ENCODE measurements at regions not wholly inside any gene's neighbourhood (a gene's known extent, or its start where the extent isn't known, plus 50 kb on each side); places are given as distances from the start of the nearest gene placed in this dataset.

DNA sequence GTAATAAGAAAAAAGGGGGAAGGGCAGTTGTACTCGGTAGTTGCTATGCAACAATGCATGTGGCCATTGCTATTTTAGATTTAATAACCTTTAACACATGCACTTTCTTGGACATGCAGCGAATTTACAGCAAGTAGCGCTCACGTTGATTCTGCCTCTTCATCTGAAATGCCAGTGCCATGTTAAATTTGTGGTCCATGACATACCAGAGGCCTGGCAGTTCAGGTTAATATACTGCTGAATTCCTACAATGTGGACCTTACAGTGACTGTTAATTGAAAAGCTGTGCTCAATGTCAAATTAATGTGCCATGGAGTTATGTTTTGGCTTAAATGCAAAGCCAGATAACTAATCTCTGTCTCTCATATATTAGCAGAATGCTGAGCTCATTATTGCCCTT lies 699.7 kb downstream of the DOK5 start:
- Mint-ChIP-seq H3K27ac (no peak overlapping the region), H3K27me3 (no peaks in the 10 kb centered on the region), H3K9me3 (peaks cover 5 to 7% (median 6%) of the 10 kb centered on the region in 3 donors), H3K4me1 (no peaks in the 10 kb centered on the region), H3K4me3 (no peak overlapping the region), H3K36me3 (no peaks in the 10 kb centered on the region)

DNA sequence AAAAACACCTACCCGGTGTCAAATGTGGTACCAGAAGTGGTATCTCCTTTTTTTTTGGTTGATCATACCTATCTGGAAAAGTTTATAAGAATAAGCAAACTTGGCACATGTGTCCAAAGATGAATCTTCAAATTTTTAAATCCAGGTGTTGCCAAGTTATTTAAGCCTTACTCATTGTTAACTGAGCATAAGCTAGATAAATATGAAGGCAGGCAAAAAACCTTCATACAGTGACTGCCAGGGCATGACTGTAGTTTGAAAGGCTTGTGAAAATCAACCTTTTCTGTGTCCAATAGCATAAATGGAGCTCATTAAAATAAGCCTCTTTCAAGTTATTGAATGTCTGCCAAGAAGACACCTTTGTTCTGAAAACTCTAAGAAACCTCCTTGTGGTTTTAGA lies 699.2 kb downstream of the DOK5 start:
- Mint-ChIP-seq H3K4me3 (no peak overlapping the region), H3K4me1 (no peaks in the 10 kb centered on the region), H3K36me3 (no peaks in the 10 kb centered on the region), H3K27me3 (no peaks in the 10 kb centered on the region), H3K9me3 (peaks cover 1 to 7% (median 6%) of the 10 kb centered on the region in 3 donors), H3K27ac (no peak overlapping the region)

DNA sequence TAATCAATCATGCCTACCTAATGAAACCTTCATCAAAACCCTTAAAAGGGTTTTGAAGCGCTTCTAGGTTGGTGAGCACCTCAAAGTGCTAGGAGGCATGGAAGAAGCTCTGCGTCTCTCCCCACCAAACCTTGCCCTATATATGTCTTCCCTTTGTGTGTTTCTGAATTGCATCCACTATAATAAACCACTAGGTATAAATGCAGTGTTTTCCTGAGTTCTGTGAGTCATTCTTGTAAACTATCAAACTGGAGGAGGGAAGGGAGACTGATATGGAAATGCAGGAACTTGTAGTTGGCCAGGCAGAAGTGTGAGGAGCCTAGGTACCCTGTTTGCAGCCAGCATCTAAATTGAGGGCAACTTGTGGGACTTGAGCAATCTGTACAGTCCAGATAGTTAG lies 698.8 kb downstream of the DOK5 start:
- H3K4me3 Mint-ChIP-seq: no peak overlapping the region
- H3K4me1 Mint-ChIP-seq: no peaks in the 10 kb centered on the region
- no peaks in the 10 kb centered on the region for H3K27me3 Mint-ChIP-seq
- H3K36me3 Mint-ChIP-seq: no peaks in the 10 kb centered on the region
- peaks cover 1 to 7% (median 6%) of the 10 kb centered on the region in 3 donors for H3K9me3 Mint-ChIP-seq
- no peak overlapping the region for H3K27ac Mint-ChIP-seq

DNA sequence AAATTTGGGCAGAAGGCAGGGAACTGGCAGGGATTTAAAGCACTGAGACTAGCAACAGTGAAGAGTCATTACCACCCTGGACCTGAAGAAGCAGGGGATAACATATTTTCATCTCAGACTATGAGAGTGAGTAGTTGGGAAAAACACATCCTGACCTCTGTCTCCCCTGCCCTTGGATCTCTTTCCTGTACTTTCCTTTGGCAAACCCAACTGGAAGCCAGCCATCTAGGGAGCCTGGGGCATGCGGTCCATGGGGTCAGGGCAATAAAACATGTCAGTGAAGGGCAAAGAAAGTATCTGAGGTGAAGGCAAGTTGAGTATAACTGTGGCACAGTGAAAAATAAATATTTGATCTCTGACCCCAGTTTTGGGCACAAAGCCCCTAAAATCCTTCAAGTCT lies 698.2 kb downstream of the DOK5 start:
- H3K9me3 Mint-ChIP-seq: peaks cover 1 to 7% (median 6%) of the 10 kb centered on the region in 3 donors
- no peak overlapping the region for H3K27ac Mint-ChIP-seq

DNA sequence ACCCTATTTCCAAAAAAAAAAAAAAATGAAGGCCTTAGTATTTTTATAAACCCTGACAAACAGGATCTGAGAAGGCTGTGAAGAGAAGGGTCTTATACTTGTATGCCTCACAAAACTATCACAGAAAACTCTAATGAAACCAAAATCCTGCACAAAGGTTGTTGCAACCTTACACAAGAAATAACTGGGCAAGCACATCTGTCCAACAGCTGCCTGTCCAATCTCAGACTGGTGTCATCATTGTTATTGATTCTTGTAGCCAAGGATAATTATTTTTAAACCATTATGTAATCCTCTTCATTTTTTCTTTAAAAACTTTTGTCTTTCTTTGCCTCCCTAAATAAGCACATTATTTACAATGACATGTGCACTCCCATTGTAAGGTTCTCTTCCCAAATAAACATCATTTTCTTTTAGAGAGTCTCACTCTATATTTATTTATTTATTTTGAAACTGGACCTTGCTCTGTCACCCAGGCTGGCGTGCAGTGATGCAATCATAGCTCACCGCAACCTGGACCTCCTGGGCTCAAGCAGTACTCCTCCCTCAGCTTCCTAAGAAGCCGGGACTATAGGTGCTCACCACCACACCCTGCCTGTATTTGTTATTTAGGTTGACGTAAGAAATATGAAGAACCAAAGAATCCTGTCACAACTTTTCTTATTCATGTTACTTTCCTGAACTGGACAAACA lies 697.1 kb downstream of the DOK5 start:
- no peaks in the 10 kb centered on the region for H3K4me1 Mint-ChIP-seq
- no peak overlapping the region for H3K27ac Mint-ChIP-seq
- no peaks in the 10 kb centered on the region for H3K27me3 Mint-ChIP-seq
- no peaks in the 10 kb centered on the region for H3K36me3 Mint-ChIP-seq
- no peak overlapping the region for H3K4me3 Mint-ChIP-seq
- H3K9me3 Mint-ChIP-seq: peaks cover 1 to 6% (median 4%) of the 10 kb centered on the region in 3 donors

More for the DNA sequence above, 698.2 kb downstream of the DOK5 start:
- H3K36me3 Mint-ChIP-seq: no peaks in the 10 kb centered on the region
- no peaks in the 10 kb centered on the region for H3K4me1 Mint-ChIP-seq
- no peak overlapping the region for H3K4me3 Mint-ChIP-seq
- H3K27me3 Mint-ChIP-seq: no peaks in the 10 kb centered on the region

DNA sequence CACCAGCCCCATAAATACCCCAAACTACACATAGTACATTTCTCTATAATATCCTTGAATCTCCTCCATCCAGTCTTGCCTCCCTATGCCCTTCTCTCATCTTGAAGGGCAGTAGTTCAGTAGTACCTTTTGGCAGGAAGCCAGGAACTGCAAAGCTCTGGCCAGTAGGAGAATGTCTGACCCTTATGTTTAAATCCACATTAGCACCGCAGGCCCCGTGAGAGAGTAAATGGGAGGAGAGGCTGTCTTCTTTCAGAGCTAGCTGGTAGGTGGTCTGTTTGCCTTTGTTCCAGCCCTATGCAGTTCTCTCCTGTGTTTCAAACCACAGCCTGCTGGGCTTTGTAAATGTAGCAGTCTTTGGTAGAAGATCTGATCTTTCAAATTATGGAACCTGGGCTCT lies 690.7 kb downstream of the DOK5 start:
- no peak overlapping the region for H3K4me3 Mint-ChIP-seq
- H3K27me3 Mint-ChIP-seq: no peaks in the 10 kb centered on the region
- H3K9me3 Mint-ChIP-seq: peaks cover 0 to 2% (median 0%) of the 10 kb centered on the region in 3 donors
- H3K4me1 Mint-ChIP-seq: peaks cover 0 to 3% (median 0%) of the 10 kb centered on the region in 3 donors
- no peaks in the 10 kb centered on the region for H3K36me3 Mint-ChIP-seq
- no peak overlapping the region for H3K27ac Mint-ChIP-seq

DNA sequence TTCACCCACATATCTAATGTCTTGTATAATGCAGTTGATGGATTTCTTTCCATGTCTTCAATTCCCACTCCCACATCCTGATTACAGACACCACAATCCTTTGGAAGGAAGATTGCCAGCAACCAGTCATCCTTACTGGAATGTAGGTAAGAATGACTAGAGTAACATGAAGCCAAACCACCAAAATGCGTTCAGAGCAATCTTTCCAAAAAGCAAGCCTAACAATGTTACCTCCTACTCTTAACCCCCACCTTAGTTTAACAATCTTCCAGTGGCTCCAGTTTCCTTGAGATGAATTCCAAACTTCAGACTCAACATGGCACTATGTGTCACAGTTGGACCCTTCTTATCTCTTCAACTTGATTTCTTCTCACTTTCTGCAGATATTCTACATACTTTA lies 685.6 kb downstream of the DOK5 start:
- no peak overlapping the region for H3K4me3 Mint-ChIP-seq
- no peaks in the 10 kb centered on the region for H3K36me3 Mint-ChIP-seq
- no peak overlapping the region for H3K27ac Mint-ChIP-seq

DNA sequence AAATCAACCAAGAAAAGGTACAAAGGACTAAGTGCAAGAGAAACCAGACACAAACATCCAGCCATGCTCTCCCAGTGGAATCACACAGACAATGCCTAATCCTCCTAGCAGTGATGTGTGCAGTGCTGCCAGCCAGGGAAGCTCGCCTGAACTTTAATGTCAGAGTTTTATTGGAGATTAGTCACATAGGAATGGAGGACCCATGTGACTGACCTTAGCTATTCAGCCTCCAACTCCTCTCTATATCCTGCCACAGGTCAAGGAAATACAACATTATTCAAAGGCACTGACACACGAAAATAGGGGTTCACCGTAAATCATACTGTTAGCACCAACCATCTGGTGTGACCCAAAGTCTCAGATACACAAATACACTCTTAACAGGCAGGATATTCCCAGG lies 684.6 kb downstream of the DOK5 start:
- peaks cover 0 to 1% (median 0%) of the 10 kb centered on the region in 3 donors for H3K4me1 Mint-ChIP-seq
- no peaks in the 10 kb centered on the region for H3K27me3 Mint-ChIP-seq
- H3K9me3 Mint-ChIP-seq: peaks cover 5 to 15% (median 7%) of the 10 kb centered on the region in 3 donors
- H3K36me3 Mint-ChIP-seq: no peaks in the 10 kb centered on the region
- H3K27ac Mint-ChIP-seq: peak overlapping the region in 1 of 3 donors; percentile 62
- H3K4me3 Mint-ChIP-seq: no peak overlapping the region

More for the DNA sequence above, 685.6 kb downstream of the DOK5 start:
- Mint-ChIP-seq H3K9me3 (peaks cover 5 to 9% (median 7%) of the 10 kb centered on the region in 3 donors), H3K27me3 (no peaks in the 10 kb centered on the region), H3K4me1 (peaks cover 0 to 3% (median 0%) of the 10 kb centered on the region in 3 donors)

DNA sequence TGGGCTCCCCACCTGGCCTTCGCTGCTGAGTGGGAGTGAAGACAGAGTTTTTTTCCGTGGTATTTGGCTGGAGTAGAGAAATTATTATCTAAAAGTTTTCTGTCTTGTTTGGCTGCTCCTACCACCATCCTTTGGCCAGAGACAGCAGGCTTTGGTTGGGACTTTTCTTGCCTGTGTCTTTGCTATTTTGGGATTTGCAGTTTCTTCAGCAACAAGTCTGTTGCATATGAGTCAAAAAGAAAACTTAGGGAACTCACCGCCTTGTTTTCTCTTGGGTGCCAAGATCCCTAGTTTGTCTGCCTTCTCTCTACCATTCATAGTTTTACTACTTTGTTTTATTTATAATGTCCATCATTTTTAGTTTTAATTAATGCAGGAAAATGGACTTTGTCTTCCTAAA lies 683.8 kb downstream of the DOK5 start:
- peak overlapping the region in 1 of 3 donors; percentile 65 for H3K27ac Mint-ChIP-seq
- no peak overlapping the region for H3K4me3 Mint-ChIP-seq
- peaks cover 0 to 1% (median 0%) of the 10 kb centered on the region in 3 donors for H3K4me1 Mint-ChIP-seq
- H3K9me3 Mint-ChIP-seq: peaks cover 5 to 15% (median 7%) of the 10 kb centered on the region in 3 donors
- H3K36me3 Mint-ChIP-seq: no peaks in the 10 kb centered on the region
- no peaks in the 10 kb centered on the region for H3K27me3 Mint-ChIP-seq

DNA sequence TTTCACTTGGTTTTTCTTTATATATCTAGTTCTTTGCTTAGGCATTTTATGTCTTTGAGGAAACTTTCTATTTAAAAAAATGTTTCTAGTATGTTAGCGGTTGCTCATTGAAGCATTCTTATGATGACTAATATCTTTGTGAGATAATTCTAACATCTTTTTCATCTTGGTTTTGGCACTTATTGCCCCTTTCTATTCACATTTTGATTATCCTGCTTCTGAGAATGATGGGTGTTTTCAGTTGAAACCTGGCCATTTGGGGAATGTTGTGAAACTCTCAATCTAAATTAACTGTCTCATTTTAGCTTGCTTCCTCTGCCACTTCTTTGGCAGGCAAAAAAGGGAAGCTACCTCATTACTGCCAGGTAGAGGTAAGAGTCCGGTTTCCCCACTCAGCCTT lies 683.1 kb downstream of the DOK5 start:
- H3K27me3 Mint-ChIP-seq: no peaks in the 10 kb centered on the region
- H3K36me3 Mint-ChIP-seq: no peaks in the 10 kb centered on the region
- no peak overlapping the region for H3K27ac Mint-ChIP-seq

DNA sequence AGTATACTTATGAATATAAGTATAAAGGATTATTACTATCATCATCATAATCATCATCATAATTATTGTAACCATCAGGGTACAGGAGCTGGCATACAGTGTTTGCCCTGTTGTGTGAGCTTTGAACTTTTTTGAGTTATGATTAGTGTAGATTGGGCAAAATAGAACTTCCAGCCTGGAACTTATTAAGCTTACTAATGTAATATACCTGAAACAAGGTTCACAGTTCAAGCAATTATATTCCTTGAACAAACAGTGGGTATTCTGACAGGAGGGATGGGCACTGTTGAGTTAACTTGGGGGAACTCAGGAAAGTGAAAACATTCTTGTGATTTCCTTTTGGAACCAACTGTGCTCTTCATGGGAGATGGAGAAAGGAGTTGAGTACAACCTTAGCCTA lies 680.0 kb downstream of the DOK5 start:
- H3K27ac Mint-ChIP-seq: no peak overlapping the region
- H3K36me3 Mint-ChIP-seq: no peaks in the 10 kb centered on the region
- H3K27me3 Mint-ChIP-seq: no peaks in the 10 kb centered on the region
- peaks cover 5 to 10% (median 10%) of the 10 kb centered on the region in 3 donors for H3K9me3 Mint-ChIP-seq
- H3K4me3 Mint-ChIP-seq: no peak overlapping the region
- H3K4me1 Mint-ChIP-seq: no peaks in the 10 kb centered on the region

More for the DNA sequence above, 683.1 kb downstream of the DOK5 start:
- Mint-ChIP-seq H3K9me3 (peaks cover 5 to 15% (median 8%) of the 10 kb centered on the region in 3 donors), H3K4me3 (no peak overlapping the region), H3K4me1 (no peaks in the 10 kb centered on the region)

DNA sequence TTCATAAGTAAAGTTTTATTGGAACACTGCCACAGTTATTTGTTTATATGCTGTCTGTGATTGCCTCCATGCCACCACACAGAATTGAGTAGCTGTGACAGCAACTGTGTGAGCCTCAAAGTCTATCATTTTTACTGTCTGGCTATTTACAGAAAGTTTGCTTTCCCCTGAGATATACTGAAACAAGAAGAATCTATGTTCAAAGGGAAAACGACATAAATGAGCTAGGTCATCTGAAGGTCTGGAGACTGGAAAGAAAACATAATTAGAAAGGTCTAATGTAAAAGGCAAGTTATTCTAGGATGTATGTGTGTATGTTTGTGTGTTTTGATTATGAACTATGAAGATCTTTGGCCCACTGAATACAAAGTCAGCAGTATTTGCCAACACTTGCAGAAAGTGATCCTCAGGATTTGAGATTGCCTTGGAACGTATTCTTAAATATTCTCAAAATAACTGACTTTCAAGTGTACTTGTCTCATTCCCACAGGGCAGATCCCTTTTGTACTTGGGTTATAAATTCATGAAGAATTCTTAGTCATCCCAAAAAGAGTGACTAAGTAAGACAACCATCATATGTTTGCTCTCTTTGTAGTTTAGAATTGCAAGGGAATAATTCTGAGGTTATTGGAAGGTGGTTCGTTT lies 677.7 kb downstream of the DOK5 start:
- Mint-ChIP-seq H3K36me3 (no peaks in the 10 kb centered on the region), H3K27ac (no peak overlapping the region), H3K27me3 (no peaks in the 10 kb centered on the region), H3K4me1 (no peaks in the 10 kb centered on the region), H3K9me3 (peaks cover 5 to 10% (median 10%) of the 10 kb centered on the region in 3 donors), H3K4me3 (no peak overlapping the region)

DNA sequence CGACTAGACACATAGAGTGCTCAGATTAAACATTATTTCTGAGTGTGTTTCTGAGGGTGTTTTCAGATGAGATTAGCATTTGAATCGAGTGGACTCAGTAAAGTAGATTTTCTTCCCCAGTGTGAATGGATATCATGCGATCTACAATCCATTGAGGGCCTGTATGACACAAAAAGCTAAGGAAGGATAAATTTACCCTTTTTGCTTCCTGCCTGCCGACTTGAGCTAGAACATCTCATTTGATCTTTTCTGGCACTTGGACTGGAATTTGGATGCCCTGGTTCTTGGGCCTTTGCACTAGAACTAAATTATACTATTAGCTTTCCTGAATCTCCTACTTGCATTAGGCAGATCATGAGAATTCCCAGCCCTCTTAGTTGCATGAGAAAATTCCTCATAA lies 675.8 kb downstream of the DOK5 start:
- Mint-ChIP-seq H3K27me3 (no peaks in the 10 kb centered on the region), H3K36me3 (no peaks in the 10 kb centered on the region), H3K4me3 (no peak overlapping the region), H3K4me1 (no peaks in the 10 kb centered on the region), H3K27ac (no peak overlapping the region), H3K9me3 (peaks cover 1 to 8% (median 4%) of the 10 kb centered on the region in 3 donors)

DNA sequence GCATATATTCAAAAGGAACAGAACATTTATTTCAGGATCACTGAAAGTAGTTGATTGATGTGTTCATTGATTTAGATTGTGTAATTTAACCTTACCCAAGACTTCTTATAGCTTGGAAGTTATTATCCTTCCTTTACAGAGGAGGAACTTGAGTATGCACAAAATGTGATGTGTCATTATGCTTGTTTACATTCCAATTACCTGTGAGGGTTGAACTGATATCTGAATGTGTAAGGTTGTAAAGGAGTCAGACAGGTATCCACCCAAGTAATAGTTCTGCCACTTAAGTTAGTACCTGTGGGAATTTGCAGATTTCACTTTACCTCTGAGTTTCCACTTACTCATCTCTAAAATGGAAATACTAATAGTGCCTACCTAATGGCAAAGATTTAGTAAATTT lies 668.2 kb downstream of the DOK5 start:
- Mint-ChIP-seq H3K27ac (no peak overlapping the region), H3K9me3 (peaks cover 2 to 8% (median 3%) of the 10 kb centered on the region in 3 donors)

DNA sequence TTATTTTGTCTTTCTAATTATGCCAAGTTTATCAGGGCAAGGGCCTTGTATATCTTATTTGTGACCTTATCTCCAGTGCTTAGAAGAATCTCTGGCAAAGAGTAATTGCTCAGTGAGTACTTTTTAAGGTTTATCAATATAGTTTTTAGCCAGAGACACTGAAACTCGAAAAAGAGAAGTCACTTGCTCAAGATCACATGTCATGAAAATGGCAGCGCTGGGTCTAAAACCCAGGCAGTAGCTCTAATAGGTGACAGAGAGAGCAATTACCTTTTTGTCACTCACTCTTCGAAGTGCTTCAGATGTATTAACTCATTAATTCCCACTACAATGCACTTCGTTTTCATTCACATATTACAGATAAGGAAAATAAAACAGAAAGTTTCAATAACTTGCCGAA lies 667.5 kb downstream of the DOK5 start:
- Mint-ChIP-seq H3K4me3 (no peak overlapping the region), H3K4me1 (no peaks in the 10 kb centered on the region), H3K27me3 (no peaks in the 10 kb centered on the region), H3K9me3 (peaks cover 2 to 8% (median 3%) of the 10 kb centered on the region in 3 donors), H3K27ac (no peak overlapping the region), H3K36me3 (no peaks in the 10 kb centered on the region)

More for the DNA sequence above, 668.2 kb downstream of the DOK5 start:
- H3K4me3 Mint-ChIP-seq: no peak overlapping the region
- no peaks in the 10 kb centered on the region for H3K36me3 Mint-ChIP-seq
- no peaks in the 10 kb centered on the region for H3K4me1 Mint-ChIP-seq
- no peaks in the 10 kb centered on the region for H3K27me3 Mint-ChIP-seq

DNA sequence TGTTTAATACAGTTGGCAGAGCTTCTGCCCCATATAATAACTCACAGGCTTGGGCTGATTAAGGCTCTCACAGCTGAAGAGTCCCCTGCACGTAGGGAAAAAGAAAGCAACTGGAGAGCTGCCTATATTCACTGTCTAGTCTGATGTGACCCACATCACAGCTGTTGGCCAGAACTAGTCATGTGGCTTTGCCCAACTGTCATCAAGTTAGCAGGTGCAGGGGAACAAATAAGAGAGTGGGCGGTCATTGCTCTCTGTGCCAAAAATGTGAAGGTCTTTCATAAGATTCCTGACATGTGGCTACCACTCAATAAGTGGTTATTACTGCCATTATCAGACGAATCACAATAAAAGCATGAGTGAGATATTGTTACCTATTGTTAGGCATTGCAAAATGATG lies 665.2 kb downstream of the DOK5 start:
- Mint-ChIP-seq H3K27me3 (no peaks in the 10 kb centered on the region), H3K4me3 (no peak overlapping the region), H3K4me1 (no peaks in the 10 kb centered on the region), H3K9me3 (peaks cover 2 to 8% (median 3%) of the 10 kb centered on the region in 3 donors), H3K36me3 (no peaks in the 10 kb centered on the region), H3K27ac (peak overlapping the region in 1 of 3 donors; percentile 75)
